ENCODE measurements at regions not wholly inside any gene's neighbourhood (a gene's known extent, or its start where the extent isn't known, plus 50 kb on each side); places are given as distances from the start of the nearest gene placed in this dataset.
"Not testable (repeated sequence)": the region's sequence is repeated elsewhere in the genome, so short reads cannot be mapped to it uniquely, and the experiment has no call there.

- TF ChIP-seq CTCF (IDR thresholded peaks at IDR 0.05): no peak
- H3K36me3 Mint-ChIP-seq (ENCODE audit: low read depth): no peaks in the 10 kb centered on the region
- H3K4me3 Mint-ChIP-seq: no peak overlapping the region
- H3K9me3 Mint-ChIP-seq: no peaks in the 10 kb centered on the region
- H3K27me3 Mint-ChIP-seq: no peaks in the 10 kb centered on the region
- ATAC-seq (ENCODE audit: low read depth) (no peak), DNase-seq (no peak)
- intact Hi-C loops (cut with micrococcal nuclease): no loop called here
- CTCF ChIA-PET: no interaction called here
- H3K27ac Mint-ChIP-seq: no peak overlapping the region
- no peaks in the 10 kb centered on the region for H3K4me1 Mint-ChIP-seq
- POLR2A ChIA-PET: no interaction called here
Measured at GRCh38 chr1:115522386-115522785, 119.4 kb upstream of the VANGL1 start.

GRCh38 chr1:115515270-115515669, 126.5 kb upstream of the VANGL1 start:
- no peaks in the 10 kb centered on the region for H3K9me3 Mint-ChIP-seq
- ATAC-seq (ENCODE audit: low read depth) (no peak), DNase-seq (no peak)
- no peak for TF ChIP-seq CTCF (IDR thresholded peaks at IDR 0.05)
- no peaks in the 10 kb centered on the region for H3K36me3 Mint-ChIP-seq (ENCODE audit: low read depth)
- ChIA-PET CTCF (no interaction called here), POLR2A (no interaction called here)
- intact Hi-C loops (cut with micrococcal nuclease): no loop called here
- H3K4me3 Mint-ChIP-seq: no peak overlapping the region
- no peaks in the 10 kb centered on the region for H3K27me3 Mint-ChIP-seq
- H3K27ac Mint-ChIP-seq: no peak overlapping the region
- H3K4me1 Mint-ChIP-seq: no peaks in the 10 kb centered on the region

GRCh38 chr1:115510226-115510625, 131.5 kb upstream of the VANGL1 start:
- H3K27ac Mint-ChIP-seq; intact Hi-C loops (cut with micrococcal nuclease); ATAC-seq (ENCODE audit: low read depth); H3K4me3 Mint-ChIP-seq; H3K4me1 Mint-ChIP-seq; CTCF ChIA-PET; DNase-seq; H3K27me3 Mint-ChIP-seq; H3K36me3 Mint-ChIP-seq (ENCODE audit: low read depth); POLR2A ChIA-PET; H3K9me3 Mint-ChIP-seq: not testable (repeated sequence)

GRCh38 chr1:115507901-115508300, 133.9 kb upstream of the VANGL1 start:
- Mint-ChIP-seq H3K36me3 (ENCODE audit: low read depth) (no peaks in the 10 kb centered on the region), H3K27me3 (peaks cover 6% of the 10 kb centered on the region), H3K4me3 (no peak overlapping the region), H3K27ac (no peak overlapping the region), H3K9me3 (no peaks in the 10 kb centered on the region), H3K4me1 (no peaks in the 10 kb centered on the region)
- TF ChIP-seq CTCF (IDR thresholded peaks at IDR 0.05): no peak
- intact Hi-C loops (cut with micrococcal nuclease): no loop called here
- CTCF ChIA-PET: no interaction called here
- no peak for ATAC-seq (ENCODE audit: low read depth)
- DNase-seq: no peak
- POLR2A ChIA-PET: no interaction called here

- Mint-ChIP-seq H3K27me3 (peaks cover 6% of the 10 kb centered on the region), H3K4me1 (no peaks in the 10 kb centered on the region), H3K36me3 (ENCODE audit: low read depth) (no peaks in the 10 kb centered on the region), H3K27ac (no peak overlapping the region), H3K9me3 (no peaks in the 10 kb centered on the region), H3K4me3 (no peak overlapping the region)
- ChIA-PET POLR2A (no interaction called here), CTCF (no interaction called here)
- ATAC-seq (ENCODE audit: low read depth) (no peak), DNase-seq (no peak)
- intact Hi-C loops (cut with micrococcal nuclease): no loop called here
- no peak for TF ChIP-seq CTCF (IDR thresholded peaks at IDR 0.05)
Measured at GRCh38 chr1:115506924-115507589, 134.7 kb upstream of the VANGL1 start.

GRCh38 chr1:115506518-115506917, 135.3 kb upstream of the VANGL1 start:
- Mint-ChIP-seq H3K4me3 (no peak overlapping the region), H3K27ac (no peak overlapping the region), H3K36me3 (ENCODE audit: low read depth) (no peaks in the 10 kb centered on the region), H3K4me1 (no peaks in the 10 kb centered on the region), H3K27me3 (peaks cover 6% of the 10 kb centered on the region), H3K9me3 (no peaks in the 10 kb centered on the region)
- DNase-seq (no peak), ATAC-seq (ENCODE audit: low read depth) (no peak)
- intact Hi-C loops (cut with micrococcal nuclease): no loop called here
- no peak for TF ChIP-seq CTCF (IDR thresholded peaks at IDR 0.05)
- ChIA-PET POLR2A (no interaction called here), CTCF (no interaction called here)
